HG02763 (cell line): ENCODE measurements at regions not wholly inside any gene's neighbourhood (a gene's known extent, or its start where the extent isn't known, plus 50 kb on each side); places are given as distances from the start of the nearest gene placed in this dataset.
A peak's percentile ranks its signal among the peaks of the same experiment; 100 is the strongest.
"Not testable (repeated sequence)": the region's sequence is repeated elsewhere in the genome, so short reads cannot be mapped to it uniquely, and the experiment has no call there.

ENCODE experiments used
- ATAC-seq: cut with Tn5 transposase; IDR thresholded peaks from one replicate; pipeline ENCODE4 v1.9.1; 2021; ENCODE audit warnings: mild to moderate bottlenecking, moderate library complexity; ENCODE audit not compliant: unreplicated experiment

DNA sequence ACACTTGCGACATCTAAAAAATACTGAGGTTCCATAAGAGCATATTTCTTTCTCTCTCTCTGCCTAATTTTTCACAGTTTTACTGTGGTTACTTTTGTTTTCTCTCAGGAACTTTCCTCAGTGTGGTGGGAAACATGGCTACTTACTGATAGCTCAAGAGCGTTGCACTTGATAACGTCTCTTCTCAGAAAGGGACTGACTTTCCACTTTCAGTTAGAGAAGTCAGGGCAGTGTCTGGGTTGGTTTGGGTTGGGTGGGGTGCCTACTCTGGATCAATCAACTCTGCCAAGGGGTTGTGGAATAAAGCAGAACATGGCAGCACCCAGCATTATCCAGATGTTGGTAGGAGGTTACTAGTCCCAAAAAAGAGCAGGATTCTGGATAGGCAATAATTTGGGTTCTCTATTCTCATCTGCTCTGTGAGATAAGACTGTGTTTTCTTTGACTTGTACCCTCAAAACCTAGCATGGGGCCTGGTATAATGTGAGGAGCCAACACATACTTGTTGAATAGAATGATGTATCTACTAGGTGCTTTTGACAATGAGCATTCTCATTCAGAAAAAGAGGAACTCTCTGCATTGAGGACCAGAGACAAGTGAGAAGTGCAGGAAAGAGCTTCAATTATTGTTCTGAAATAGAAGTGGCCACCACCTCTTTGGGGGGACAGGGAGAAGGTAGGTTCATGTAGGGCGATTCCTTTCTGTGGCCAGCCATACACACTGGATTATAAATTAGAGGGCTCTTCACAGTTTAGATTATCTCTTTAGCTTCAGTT lies 315.7 kb downstream of the REEP3 start:
- no peak for ATAC-seq

DNA sequence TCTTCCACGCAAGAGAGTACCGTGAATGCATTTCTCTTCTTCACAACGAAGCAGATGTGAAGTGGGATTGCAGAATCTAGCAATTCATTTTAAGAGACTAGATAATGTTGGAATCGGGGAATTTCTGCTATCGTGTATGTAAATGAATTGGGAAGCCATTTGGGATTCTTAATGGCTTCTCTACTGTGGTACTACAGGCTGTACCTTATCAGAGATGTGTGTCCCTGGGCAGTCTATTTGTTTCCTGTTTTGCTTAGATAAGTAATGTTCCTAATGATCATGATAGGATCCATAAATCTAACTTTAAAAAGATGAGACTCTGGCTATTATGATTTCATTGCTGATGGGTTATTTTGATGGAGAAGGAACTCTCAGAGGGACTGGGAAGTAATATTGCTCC lies 320.6 kb downstream of the REEP3 start:
- no peak for ATAC-seq

DNA sequence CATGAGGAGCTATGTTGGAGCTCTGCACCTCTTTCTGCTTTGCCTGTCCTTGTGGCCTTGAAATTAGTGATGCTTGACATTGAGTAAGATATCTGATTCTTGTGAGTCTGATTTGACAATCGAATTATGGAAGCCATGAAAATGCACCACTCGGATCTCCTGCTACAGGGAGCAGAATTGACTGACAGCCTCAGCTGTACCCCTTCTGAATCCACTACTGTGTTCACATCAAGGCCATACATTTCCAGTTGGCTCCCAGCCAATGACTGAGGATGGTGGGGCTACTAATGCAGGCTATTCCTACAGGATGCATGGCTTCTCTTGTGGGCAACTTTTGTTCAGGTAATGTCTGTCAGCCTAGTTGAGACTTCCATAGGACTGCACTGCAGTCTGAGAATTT lies 321.9 kb downstream of the REEP3 start:
- ATAC-seq: no peak

DNA sequence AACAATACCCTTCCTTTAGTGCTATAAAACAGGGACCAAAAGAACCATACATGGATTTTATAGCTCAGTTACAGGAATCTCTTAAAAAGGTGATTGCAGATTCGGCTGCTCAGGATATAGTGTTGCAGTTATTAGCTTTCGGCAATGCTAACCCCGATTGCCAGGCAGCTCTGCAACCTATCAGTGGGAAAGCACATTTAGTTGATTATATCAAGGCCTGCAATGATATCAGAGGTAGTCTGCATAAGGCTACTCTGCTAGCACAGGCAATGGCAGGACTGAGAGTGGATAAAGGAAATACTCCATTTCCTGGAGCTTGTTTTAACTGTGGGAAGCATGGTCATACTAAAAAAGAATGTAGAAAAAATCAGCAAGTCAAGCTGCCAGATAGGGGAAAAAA lies 327.7 kb downstream of the REEP3 start:
- ATAC-seq: not testable (repeated sequence)

DNA sequence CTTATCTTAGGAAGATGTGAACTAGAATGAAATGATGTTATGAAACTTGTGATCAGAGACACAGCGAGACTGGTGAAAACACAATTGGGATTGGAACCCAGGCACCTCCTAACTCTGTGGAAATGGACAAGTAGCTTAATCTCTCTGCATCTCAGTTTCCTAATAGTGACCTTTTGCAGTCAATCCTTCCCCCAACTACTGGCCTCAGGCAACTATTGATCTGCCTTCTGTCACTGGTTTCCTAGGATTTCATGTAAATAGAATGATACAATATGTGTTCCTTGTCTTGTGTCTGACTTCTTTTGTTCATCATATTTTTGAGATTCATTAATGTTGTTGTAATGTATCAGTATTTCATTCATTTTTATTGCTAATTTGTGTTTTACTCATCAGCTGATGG lies 341.7 kb downstream of the REEP3 start:
- no peak for ATAC-seq

DNA sequence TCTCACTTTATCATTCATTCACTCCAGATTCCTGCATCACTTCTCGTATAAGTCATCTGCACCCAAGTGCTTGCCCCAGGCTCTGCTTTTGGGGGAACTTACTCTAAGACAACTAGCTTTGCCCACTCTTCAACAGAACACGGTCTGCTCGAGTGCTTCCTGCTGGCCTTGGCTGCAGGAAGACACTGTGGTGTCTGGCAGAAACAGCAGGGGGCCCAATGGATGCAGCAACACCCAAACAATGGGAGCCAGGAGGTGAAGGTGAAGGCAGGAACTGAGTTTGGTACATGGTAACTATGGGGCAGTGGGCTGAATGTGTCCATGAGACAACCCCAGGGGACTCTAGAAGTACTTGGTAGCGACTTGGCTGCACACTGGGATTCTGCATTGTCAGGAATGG lies 344.0 kb downstream of the REEP3 start:
- no peak for ATAC-seq

DNA sequence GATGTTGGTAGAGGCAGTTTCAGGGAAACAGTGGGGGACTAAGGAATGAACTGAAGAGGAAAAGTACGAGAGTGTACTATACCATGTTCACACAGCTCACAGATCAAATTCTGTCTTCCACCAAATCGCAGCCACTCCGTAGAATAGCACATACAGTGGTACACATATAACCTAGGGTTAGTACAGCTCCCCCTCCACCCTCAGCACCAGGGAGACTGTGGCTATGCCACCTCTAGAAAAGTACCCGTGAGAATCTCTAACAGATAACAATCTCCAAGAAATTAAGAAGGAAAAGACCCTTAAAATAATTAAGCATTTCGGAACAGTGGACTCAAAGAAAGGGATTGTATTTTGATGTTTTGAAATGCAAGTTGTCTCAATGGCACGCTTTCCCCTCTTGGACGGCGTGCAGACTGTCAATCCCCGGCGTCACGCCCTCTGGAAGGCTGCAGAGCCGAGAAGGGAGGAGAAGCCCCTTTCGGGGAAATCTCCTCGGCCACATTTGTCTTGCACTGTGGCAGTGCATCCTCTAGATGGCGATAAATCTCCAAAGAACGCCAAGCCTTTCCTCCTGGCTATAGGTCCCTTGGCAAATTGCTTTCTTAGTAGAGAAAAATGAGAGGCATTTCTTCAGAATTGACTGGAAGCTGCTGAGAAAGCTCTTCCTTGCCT lies 345.0 kb downstream of the REEP3 start:
- peak; percentile 89 for ATAC-seq

DNA sequence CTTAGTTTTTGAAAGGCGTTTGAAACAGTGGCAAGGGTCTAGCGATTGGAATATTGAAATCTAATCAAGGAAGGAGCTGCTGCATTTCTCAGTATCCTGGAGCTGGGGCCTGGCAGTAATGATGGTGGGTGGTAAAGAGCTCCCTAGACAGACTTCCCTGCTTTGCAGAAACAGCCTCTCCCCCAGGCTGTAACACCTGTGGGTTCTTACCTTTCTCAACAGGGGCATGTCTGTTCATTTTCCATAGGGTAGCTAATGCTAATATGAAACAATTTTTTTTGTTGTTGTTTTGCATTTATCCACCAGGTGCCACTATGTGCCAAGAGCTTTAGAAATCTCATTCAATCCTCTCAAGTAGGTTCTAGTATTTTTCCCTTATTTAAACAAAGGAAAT lies 345.5 kb downstream of the REEP3 start:
- ATAC-seq: peak; percentile 55

DNA sequence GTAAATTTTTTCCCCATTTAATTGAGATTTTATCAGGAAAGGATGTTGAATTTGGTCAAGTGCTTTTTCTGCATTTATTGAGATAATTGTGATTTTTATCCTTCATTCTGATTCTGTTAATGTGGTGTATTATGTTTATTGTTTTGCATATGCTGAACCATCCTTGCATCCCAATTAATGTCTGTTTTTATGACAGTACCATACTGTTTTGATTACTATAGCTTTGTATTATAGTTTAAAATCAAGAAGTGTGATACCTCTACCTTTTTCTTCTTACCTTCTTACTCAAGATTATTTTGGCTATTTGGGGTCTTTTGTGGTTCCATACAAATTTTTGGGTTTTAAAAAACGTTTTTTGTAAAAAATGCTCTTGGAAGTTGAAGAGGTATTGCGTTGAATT lies 357.2 kb downstream of the REEP3 start:
- no peak for ATAC-seq

DNA sequence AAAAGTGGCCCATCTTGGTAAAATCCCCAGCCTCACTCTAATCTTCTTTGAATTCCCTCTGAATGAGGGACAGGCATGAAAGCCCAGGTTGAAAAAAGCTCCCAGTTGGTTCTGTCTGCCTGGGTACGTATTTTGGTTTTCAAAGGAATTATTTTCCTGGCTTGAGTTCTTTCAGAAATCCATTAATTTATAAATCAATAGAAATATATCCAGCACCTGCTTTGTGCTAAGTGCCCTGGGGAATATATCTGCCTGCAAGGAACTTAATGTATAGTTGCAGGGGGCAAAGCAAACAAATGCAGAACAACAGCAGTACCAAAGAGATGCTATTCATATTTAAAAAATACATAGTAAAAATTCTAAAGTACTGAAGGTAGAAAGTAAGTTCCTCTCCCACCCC lies 362.7 kb downstream of the REEP3 start:
- ATAC-seq: no peak

DNA sequence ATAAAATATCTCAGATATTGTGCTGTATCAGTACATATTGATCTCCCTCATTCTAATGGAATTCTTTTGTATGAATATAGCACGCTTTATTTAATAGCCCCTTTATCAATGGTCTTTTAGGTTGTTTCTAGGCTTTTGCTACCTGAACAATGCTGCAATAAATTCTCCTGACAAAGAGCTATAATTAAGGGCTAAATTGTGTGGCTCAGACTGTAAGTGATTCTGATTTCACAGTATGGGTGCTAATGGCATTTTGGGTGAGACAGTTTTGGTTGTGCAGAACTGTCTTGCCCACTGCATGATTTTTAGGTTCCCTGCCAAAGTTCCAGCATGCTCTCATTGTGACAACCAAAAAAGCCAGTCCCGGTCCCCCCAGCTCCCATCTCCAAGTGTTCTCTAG lies 363.2 kb downstream of the REEP3 start:
- no peak for ATAC-seq

DNA sequence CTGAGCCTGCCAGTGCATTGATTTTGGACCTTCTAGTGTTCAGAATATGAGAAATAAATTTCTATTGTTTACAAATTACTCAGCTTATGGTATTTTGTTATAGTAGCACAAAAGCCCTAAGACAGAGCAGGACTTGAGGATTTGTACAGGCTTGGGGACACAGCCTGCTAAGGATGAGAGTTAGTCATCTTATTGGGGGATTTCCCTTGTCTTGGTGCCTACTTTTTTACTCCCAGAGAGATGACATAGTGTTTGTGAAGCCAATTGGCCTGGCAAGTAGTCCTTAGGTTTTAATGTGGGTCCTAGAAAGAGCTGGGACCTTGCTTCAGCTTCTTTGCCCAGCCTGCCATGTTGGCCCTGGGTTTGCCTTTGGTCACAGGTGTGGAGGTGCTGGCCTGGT lies 364.0 kb downstream of the REEP3 start:
- no peak for ATAC-seq

DNA sequence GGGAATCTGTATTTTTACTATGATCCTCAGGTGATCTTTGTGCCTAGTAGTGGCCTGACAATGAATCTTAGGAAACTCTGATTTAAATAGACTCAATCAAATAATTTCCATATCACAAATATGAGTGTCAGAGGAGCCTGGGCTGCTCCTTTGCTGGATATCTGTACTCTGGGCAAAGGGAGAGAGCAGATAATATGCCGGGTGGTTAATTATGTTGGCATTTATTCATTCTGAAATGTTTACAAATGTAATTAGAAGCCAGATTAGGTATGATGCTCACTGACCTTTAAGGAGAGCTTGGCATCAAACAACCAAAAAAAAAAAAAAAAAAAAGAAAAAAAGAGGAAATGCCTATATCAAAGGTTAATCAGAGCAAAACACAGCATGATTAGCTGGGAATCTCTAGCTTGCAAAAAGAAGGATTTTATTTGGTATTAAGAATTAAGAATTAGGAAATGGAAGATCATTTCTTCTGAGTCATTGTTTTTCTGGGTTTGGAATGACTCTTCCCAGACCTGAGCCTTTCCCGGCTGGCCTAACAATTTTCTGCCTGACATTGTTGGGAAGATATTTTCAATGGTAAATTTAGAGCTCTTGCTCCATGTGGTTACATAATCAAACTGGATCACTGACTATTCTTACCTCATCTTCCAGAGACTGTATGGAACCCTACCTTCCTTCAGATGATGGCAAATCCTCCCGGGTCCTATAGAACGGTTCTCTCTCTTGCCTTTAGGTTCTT lies 365.3 kb downstream of the REEP3 start:
- no peak for ATAC-seq

DNA sequence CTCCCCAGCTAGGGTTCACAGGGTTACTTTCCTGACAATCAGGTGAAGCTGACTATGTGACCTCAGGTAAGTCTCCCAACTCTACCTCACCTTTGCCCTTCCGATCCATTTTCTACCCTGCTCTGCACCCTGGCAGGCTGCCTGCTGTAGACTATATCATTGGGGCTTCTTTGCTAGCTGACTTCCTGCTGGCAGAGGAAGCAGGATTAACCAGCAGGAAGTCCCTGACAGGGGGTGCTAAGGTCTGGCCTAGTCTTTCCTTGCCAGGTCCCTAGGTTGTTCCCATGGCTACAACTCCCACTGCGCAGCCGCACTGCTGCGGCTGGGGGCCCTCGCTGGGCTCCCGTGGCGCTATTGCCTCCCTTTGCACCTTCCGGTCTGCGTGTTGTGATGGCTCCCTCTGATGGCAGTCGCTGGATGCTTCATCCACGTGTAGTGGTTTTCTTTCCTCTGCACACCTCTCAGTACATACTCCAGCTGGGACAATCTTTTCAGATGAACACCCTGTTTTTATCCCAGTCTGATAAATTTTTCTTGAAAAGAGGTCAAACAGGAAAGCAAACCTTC lies 365.9 kb downstream of the REEP3 start:
- ATAC-seq: no peak

DNA sequence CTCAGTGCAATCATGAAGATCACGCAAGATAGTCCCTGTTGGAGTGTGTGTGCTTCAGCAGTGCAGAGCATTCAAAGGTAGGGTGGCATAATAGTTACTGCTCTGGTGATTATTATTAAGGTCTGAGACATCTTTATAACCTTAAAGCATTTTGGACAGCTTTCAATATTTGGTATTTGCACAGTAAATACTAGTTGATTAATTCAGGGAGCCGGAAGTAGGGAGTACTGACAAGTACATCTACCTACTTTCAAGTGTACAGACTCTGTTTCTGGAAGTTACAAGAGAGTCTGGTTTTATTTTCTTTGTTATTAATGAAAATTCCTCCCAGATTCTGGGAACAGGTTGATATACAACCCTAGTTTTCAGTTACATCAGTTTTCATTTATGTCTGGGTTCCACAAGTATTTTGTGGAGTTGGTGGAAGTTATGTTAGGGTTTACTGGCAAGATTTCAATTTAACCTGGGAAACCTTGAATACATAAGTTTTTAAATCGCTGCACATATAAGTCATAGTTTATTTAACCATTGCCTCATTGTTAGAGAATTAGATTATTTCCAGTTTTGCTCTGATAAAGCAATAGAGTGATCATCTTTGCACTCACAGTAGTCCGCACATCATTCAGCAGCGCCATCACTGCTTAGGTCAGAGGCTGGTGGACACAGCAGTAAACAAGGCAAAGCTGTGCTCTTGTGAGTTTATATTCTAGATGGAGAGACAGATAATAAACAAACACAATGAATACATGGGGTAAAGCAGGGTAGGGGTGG lies 366.6 kb downstream of the REEP3 start:
- no peak for ATAC-seq

DNA sequence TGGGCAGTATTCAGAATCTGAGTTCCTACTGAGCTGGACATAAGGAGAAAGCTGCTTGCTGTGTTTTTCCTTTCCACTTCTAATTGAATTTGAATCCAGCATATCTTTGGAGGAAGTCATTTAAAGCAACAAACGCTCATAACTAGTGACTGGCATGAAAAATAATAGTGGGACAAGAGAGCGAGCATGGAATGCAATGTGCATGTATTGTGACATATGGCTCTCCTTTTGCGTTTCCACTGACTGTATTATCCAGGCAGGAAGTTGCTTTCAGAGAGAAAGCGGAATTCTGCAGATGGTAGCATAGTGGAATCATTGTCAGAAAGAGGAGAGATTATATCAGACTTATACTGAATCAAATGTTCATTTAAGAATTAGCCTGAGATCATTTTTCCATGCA lies 368.6 kb downstream of the REEP3 start:
- ATAC-seq: no peak

DNA sequence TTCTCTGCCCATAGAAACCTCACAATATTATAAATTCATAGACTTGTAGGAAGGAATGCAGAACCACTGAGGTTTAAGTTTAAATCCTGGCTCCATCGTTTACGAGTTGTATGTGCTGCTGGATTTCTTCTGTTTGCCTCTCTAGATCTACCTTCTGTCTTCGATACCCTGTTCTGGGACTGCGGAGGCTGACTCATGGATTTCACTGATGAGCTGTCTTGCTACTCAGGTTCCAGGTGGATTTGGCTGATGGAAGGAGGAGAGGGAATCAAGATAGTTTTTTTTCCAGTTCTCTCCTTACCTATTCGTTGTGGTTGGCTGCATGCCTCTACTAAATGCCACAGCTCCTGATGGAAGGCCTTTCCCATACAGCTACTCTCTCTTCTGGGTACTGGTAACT lies 375.8 kb downstream of the REEP3 start:
- ATAC-seq: no peak

DNA sequence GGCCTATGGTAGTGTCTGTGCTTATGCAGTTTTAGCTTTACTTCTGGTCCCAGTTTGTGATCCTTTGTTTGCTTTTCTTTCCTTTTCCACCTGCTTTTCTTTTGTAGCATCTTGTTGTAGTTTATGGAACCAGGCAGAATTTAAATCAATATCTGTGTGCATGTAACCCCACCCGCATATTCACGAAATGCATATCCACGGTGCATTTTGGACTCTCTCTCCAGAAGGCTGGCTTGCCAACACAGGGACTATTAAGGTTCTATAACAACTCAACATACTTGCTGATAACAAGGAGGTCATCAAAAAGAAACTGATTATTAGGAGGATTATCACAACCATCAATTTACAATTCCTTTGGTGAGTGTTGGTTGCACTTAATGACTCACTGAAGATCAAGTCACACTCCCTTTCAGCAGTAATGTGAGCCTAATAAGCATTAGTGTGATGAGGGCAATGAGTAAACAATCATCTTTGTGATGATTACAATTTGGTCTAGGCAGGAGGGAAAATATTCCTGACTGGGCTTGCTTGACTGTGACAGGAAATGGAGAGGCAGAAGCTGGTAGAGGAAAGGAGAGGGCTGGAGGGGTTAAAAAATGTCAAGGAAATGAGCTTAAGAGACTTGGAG lies 378.6 kb downstream of the REEP3 start:
- ATAC-seq: no peak

DNA sequence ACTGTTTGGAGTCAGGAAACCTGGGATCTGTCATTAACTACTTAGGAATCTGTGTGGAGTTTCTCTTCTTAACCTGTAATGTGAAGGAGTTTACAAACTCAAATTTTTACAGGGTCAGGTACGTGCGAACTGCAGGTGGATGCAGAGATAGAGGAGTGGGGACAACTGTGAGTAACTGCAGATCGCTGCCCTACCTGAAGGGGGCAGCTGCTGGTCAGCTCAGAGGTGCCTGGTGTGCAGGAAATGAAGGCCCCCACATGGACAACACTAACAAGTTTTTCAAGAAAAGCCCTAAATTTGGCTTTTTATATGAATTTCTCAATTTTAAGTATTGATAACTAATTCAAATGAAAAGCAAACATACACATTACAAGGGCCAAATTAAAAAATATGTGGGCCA lies 380.0 kb downstream of the REEP3 start:
- no peak for ATAC-seq

DNA sequence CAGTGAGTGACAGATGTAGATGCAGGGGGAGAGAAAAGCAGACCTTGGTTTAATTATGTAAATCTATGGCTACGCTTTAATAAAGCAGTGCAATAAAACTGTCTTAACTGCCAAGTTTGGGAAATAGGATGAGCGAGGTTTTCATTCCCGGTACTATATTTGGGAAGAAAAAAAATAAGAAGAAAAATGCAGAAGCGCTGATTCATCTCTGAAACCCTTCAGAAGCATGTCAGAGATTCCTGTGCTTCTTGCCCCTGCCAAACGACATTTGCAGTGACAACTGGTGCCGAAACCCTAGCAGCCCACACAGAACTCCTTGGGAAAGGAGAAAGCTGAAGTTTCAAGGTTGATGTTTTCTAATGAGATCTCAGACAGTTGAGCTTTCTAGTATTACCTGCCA lies 380.7 kb downstream of the REEP3 start:
- ATAC-seq: no peak

DNA sequence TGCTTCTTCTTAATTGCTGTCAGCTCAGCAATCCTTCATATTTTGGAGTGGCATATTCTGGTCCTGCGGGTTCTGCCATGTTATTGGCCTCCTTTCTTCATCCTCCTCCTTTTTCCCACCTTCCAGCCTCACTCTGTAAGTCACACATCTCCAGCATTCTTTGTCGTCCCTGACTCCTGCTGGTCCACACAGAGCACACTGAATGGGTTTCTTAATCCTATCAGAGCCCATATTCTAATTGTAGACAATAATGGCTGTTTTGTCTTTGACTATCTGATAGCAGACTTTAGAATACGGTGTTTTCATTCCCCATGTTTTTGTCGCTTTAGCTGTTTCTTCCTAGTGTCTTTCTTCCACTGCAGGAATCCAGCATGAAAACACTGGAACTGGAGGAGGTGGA lies 389.6 kb downstream of the REEP3 start:
- ATAC-seq: no peak
